HEK293 (cell line): ENCODE measurements at regions not wholly inside any gene's neighbourhood (a gene's known extent, or its start where the extent isn't known, plus 50 kb on each side); places are given as distances from the start of the nearest gene placed in this dataset.

Source experiments
- CTCF ChIP-seq: fragments of 450-650 bp; formaldehyde crosslinking; IDR thresholded peaks from 2 replicates; pipeline ENCODE4 v1.5.1; 2016; ENCODE audit warnings: missing biosample characterization, missing genetic modification characterization
- HOXA7 ChIP-seq: sonication (generic); formaldehyde crosslinking; IDR thresholded peaks from 2 replicates; pipeline ENCODE4 v1.8.1; 2022; ENCODE audit warnings: missing genetic modification reagents, borderline replicate concordance
- PATZ1 ChIP-seq: fragments of 450-650 bp; formaldehyde crosslinking; IDR thresholded peaks from 2 replicates; pipeline ENCODE4 v1.5.1; 2016; ENCODE audit warnings: missing biosample characterization, missing genetic modification characterization
- TCF7L2 ChIP-seq: IDR thresholded peaks from 2 replicates; pipeline ENCODE4 v1.6.1; 2011; ENCODE audit warnings: low read depth, mild to moderate bottlenecking, inconsistent platforms, low read length, moderate library complexity, borderline replicate concordance
- TRIM28 ChIP-seq: IDR thresholded peaks from 2 replicates; pipeline ENCODE4 v1.6.1; 2011; ENCODE audit warnings: low read length, control low read depth, borderline replicate concordance
- ZBTB20 ChIP-seq: fragments of 450-650 bp; formaldehyde crosslinking; IDR thresholded peaks from 2 replicates; pipeline ENCODE4 v1.5.1; 2016; ENCODE audit warnings: missing biosample characterization, missing genetic modification characterization
- ZFHX2 ChIP-seq: fragments of 450-650 bp; formaldehyde crosslinking; conservative IDR thresholded peaks from 2 replicates; pipeline ENCODE4 v1.5.1; 2016; ENCODE audit warnings: missing biosample characterization, missing genetic modification characterization
- ZNF174 ChIP-seq: fragments of 450-650 bp; formaldehyde crosslinking; IDR thresholded peaks from 2 replicates; pipeline ENCODE4 v1.5.0; 2017; ENCODE audit warnings: missing biosample characterization, mild to moderate bottlenecking, missing genetic modification characterization
- ZNF175 ChIP-seq: fragments of 450-650 bp; formaldehyde crosslinking; IDR thresholded peaks from 2 replicates; pipeline ENCODE4 v1.5.1; 2016; ENCODE audit warnings: missing biosample characterization, missing genetic modification characterization
- ZNF354C ChIP-seq: fragments of 450-650 bp; formaldehyde crosslinking; IDR thresholded peaks from 2 replicates; pipeline ENCODE4 v1.5.1; 2016; ENCODE audit warnings: missing biosample characterization, missing genetic modification characterization, low read depth, borderline replicate concordance
- ZNF639 ChIP-seq: fragments of 450-650 bp; formaldehyde crosslinking; IDR thresholded peaks from 2 replicates; pipeline ENCODE4 v1.5.1; 2016; ENCODE audit warnings: missing biosample characterization, missing genetic modification characterization
- TF ChIP-seq, protein P1 (sequence below): fragments of 450-650 bp; formaldehyde crosslinking; IDR thresholded peaks from 2 replicates; pipeline ENCODE4 v1.5.1; 2016; ENCODE audit warnings: missing biosample characterization, missing genetic modification characterization, low read depth
- TF ChIP-seq, protein P2 (sequence below): fragments of 450-650 bp; formaldehyde crosslinking; IDR thresholded peaks from 2 replicates; pipeline ENCODE4 v1.5.1; 2016; ENCODE audit warnings: missing biosample characterization, missing genetic modification characterization

DNA sequence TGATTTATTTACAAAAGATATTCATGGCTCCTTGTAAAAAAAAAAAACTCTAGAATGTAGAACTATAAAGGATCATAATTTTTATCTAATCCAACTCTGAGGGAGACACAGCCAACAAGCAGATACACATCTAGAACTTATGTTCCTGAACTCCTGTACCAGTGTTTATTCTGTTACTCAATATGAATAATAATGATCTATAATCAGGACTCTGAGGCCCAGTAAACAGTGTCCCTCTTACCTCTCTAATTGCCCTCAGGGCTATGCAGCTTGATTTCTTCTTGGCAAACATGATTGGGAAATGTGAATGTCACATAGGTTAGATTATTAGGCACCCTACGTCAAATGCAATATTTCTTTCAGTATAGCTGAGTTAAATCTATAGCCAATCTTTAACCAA is 391.6 kb upstream of the RPS23 start:
- no peak for TF ChIP-seq ZBTB20
- TF ChIP-seq, protein P1, sequence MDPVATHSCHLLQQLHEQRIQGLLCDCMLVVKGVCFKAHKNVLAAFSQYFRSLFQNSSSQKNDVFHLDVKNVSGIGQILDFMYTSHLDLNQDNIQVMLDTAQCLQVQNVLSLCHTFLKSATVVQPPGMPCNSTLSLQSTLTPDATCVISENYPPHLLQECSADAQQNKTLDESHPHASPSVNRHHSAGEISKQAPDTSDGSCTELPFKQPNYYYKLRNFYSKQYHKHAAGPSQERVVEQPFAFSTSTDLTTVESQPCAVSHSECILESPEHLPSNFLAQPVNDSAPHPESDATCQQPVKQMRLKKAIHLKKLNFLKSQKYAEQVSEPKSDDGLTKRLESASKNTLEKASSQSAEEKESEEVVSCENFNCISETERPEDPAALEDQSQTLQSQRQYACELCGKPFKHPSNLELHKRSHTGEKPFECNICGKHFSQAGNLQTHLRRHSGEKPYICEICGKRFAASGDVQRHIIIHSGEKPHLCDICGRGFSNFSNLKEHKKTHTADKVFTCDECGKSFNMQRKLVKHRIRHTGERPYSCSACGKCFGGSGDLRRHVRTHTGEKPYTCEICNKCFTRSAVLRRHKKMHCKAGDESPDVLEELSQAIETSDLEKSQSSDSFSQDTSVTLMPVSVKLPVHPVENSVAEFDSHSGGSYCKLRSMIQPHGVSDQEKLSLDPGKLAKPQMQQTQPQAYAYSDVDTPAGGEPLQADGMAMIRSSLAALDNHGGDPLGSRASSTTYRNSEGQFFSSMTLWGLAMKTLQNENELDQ (tag by site-specific recombination): no peak
- no peak for TF ChIP-seq HOXA7 (CRISPR knock-in tag)
- no peak for TF ChIP-seq CTCF (tag by site-specific recombination)
- no peak for TF ChIP-seq ZNF175
- TF ChIP-seq ZFHX2 (tag by site-specific recombination): no peak
- TF ChIP-seq, protein P2, sequence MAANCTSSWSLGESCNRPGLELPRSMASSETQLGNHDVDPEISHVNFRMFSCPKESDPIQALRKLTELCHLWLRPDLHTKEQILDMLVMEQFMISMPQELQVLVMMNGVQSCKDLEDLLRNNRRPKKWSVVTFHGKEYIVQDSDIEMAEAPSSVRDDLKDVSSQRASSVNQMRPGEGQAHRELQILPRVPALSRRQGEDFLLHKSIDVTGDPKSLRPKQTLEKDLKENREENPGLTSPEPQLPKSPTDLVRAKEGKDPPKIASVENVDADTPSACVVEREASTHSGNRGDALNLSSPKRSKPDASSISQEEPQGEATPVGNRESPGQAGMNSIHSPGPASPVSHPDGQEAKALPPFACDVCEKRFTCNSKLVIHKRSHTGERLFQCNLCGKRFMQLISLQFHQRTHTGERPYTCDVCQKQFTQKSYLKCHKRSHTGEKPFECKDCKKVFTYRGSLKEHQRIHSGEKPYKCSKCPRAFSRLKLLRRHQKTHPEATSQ (tag by site-specific recombination): no peak
- TF ChIP-seq TCF7L2: no peak
- no peak for TF ChIP-seq ZNF174 (tag by site-specific recombination)
- TF ChIP-seq PATZ1 (tag by site-specific recombination): no peak
- no peak for TF ChIP-seq ZNF639 (tag by site-specific recombination)
- TF ChIP-seq ZNF354C: no peak
- no peak for TF ChIP-seq TRIM28
